Mammary epithelial cell (primary cell): ENCODE measurements at regions not wholly inside any gene's neighbourhood (a gene's known extent, or its start where the extent isn't known, plus 50 kb on each side); places are given as distances from the start of the nearest gene placed in this dataset.

ENCODE experiments used
- EZH2 ChIP-seq: IDR thresholded peaks from 2 replicates; pipeline ENCODE4 v1.6.1; 2012; ENCODE audit warnings: low read length, inconsistent platforms, borderline replicate concordance
- TF ChIP-seq, protein P1 (sequence below), 2 donors: IDR thresholded peaks in 1 of 2; conservative IDR thresholded peaks in 1 of 2; 2 replicates each; pipeline ENCODE4 v1.5.1; 2011 to 2012; ENCODE audit warnings: inconsistent platforms in 2 of 2, low read length in 2 of 2, mild to moderate bottlenecking in 2 of 2, control low read depth in 1 of 2, low read depth in 1 of 2; ENCODE audit not compliant: insufficient read depth in 1 of 2; ENCODE audit errors: extremely low read depth in 1 of 2

DNA sequence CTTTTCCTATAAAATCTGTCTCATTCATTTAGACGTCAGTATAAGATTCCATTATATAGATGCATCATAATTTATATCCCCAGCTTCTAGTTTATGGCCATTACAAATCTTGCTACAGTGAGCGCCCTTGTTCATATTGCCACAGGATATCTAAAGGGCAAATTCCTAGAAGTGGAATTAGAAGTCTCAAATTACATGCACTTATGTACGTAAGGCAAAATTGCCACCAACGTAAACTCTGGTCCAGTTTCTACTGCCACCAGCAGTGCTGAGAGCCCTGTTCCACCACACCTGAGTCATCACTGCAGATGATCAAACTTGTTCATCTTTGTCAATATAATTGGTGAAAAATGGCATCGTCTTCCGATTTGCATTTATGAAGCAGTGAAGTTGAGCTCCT is 90.9 kb upstream of the ID2 start:
- TF ChIP-seq, protein P1, sequence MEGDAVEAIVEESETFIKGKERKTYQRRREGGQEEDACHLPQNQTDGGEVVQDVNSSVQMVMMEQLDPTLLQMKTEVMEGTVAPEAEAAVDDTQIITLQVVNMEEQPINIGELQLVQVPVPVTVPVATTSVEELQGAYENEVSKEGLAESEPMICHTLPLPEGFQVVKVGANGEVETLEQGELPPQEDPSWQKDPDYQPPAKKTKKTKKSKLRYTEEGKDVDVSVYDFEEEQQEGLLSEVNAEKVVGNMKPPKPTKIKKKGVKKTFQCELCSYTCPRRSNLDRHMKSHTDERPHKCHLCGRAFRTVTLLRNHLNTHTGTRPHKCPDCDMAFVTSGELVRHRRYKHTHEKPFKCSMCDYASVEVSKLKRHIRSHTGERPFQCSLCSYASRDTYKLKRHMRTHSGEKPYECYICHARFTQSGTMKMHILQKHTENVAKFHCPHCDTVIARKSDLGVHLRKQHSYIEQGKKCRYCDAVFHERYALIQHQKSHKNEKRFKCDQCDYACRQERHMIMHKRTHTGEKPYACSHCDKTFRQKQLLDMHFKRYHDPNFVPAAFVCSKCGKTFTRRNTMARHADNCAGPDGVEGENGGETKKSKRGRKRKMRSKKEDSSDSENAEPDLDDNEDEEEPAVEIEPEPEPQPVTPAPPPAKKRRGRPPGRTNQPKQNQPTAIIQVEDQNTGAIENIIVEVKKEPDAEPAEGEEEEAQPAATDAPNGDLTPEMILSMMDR (conservative IDR thresholded peaks at IDR 0.05 in 1 of 2, IDR thresholded peaks at IDR 0.05 in 1 of 2; ENCODE audit: extremely low read depth in 1 of 2, insufficient read depth in 1 of 2, low read depth in 1 of 2, low read length in 2 of 2) = no peak
- no peak for TF ChIP-seq EZH2
